Suprapubic skin (tissue), 4 donors: ENCODE measurements at regions not wholly inside any gene's neighbourhood (a gene's known extent, or its start where the extent isn't known, plus 50 kb on each side); places are given as distances from the start of the nearest gene placed in this dataset.
A peak's percentile ranks its signal among the peaks of the same experiment; 100 is the strongest.
"Not testable (repeated sequence)": the region's sequence is repeated elsewhere in the genome, so short reads cannot be mapped to it uniquely, and the experiment has no call there.

Experiments used
- DNase-seq, 2 donors: peaks; one replicate each; pipeline ENCODE4 v3.0.0-alpha.2; 2019; ENCODE audit warnings: low spot score in 2 of 2
- H3K27ac ChIP-seq: fragments of 200-600 bp; sonication (generic); one replicate; pipeline ENCODE4 v1.5.1; 2019
- H3K27me3 ChIP-seq: fragments of 200-600 bp; sonication (generic); one replicate; pipeline ENCODE4 v1.5.1; 2019
- H3K36me3 ChIP-seq: fragments of 200-600 bp; sonication (generic); one replicate; pipeline ENCODE4 v1.5.1; 2019
- H3K4me1 ChIP-seq: fragments of 200-600 bp; sonication (generic); one replicate; pipeline ENCODE4 v1.5.1; 2019
- H3K4me3 ChIP-seq: fragments of 200-600 bp; sonication (generic); one replicate; pipeline ENCODE4 v1.5.1; 2019; ENCODE audit warnings: mild to moderate bottlenecking
- H3K9me3 ChIP-seq: fragments of 200-600 bp; sonication (generic); one replicate; pipeline ENCODE4 v1.5.1; 2019
- EP300 ChIP-seq: sonication (generic); formaldehyde crosslinking; IDR thresholded peaks from one replicate; pipeline ENCODE4 v1.6.1; 2017; ENCODE audit warnings: antibody characterized with exemption
- POLR2A ChIP-seq, 2 donors: fragments of 450-650 bp; IDR thresholded peaks; one replicate each; pipeline ENCODE4 v1.6.1; 2017; ENCODE audit warnings: antibody characterized with exemption in 2 of 2, mild to moderate bottlenecking in 2 of 2, moderate library complexity in 2 of 2
- POLR2AphosphoS5 ChIP-seq, 3 donors: sonication (generic); formaldehyde crosslinking; IDR thresholded peaks; one replicate each; pipeline ENCODE4 v1.6.1; 2017; ENCODE audit warnings: antibody characterized with exemption in 3 of 3
- WGBS: methylation state at CpG from one replicate; pipeline ENCODE4 v1.1.5; 2018; 5-methylcytosine and 5-hydroxymethylcytosine counted together
- TF ChIP-seq, protein P1 (sequence below), 2 donors: fragments of 200-600 bp in 1 of 2; fragments of 450-650 bp in 1 of 2; sonication (generic) in 1 of 2; IDR thresholded peaks; one replicate each; pipeline ENCODE4 v1.5.1; 2016 to 2019; ENCODE audit warnings: antibody characterized with exemption in 2 of 2, mild to moderate bottlenecking in 1 of 2, moderate library complexity in 1 of 2

- H3K27me3 ChIP-seq = no peaks in the 10 kb centered on the region
- H3K27ac ChIP-seq = no peak overlapping the region
- no peak overlapping the region for H3K4me3 ChIP-seq
- TF ChIP-seq, protein P1, sequence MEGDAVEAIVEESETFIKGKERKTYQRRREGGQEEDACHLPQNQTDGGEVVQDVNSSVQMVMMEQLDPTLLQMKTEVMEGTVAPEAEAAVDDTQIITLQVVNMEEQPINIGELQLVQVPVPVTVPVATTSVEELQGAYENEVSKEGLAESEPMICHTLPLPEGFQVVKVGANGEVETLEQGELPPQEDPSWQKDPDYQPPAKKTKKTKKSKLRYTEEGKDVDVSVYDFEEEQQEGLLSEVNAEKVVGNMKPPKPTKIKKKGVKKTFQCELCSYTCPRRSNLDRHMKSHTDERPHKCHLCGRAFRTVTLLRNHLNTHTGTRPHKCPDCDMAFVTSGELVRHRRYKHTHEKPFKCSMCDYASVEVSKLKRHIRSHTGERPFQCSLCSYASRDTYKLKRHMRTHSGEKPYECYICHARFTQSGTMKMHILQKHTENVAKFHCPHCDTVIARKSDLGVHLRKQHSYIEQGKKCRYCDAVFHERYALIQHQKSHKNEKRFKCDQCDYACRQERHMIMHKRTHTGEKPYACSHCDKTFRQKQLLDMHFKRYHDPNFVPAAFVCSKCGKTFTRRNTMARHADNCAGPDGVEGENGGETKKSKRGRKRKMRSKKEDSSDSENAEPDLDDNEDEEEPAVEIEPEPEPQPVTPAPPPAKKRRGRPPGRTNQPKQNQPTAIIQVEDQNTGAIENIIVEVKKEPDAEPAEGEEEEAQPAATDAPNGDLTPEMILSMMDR (IDR thresholded peaks at IDR 0.05) = no peak
- no peak for TF ChIP-seq EP300
- TF ChIP-seq POLR2A (IDR thresholded peaks at IDR 0.05) = no peak
- no peak for TF ChIP-seq POLR2AphosphoS5 (IDR thresholded peaks at IDR 0.05)
- H3K9me3 ChIP-seq = no peaks in the 10 kb centered on the region
- no peaks in the 10 kb centered on the region for H3K4me1 ChIP-seq
- no peaks in the 10 kb centered on the region for H3K36me3 ChIP-seq
- WGBS = 90% methylated on average over 4 of the region's 4 CpGs
- DNase-seq = no peak
Measured at GRCh38 chr12:76177821-76178220, 93.3 kb upstream of the NAP1L1 start.

DNA sequence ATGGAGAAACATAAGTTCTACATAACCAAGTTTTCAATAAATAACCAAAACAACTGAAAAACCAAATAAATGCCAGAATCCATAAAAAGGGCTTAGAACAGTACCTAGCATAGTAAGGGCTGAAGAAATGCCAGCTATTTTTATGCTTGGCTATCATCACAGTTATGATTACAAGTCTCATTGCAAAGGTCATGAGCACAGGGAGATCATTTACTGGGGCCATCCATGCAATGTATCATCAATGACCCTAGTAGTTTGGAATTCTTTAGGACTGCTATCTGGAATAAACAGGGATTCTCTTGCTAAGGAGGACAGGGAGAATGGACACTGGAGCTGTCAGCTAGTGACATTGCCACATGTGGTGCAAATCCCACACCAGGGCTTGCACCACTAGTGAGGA lies 92.5 kb upstream of the NAP1L1 start:
- no peaks in the 10 kb centered on the region for H3K9me3 ChIP-seq
- H3K36me3 ChIP-seq = no peaks in the 10 kb centered on the region
- H3K4me3 ChIP-seq = no peak overlapping the region
- DNase-seq = no peak
- TF ChIP-seq EP300 (no peak), POLR2A (IDR thresholded peaks at IDR 0.05) (no peak), POLR2AphosphoS5 (IDR thresholded peaks at IDR 0.05) (no peak)
- TF ChIP-seq, protein P1 (IDR thresholded peaks at IDR 0.05) = no peak
- H3K4me1 ChIP-seq = no peaks in the 10 kb centered on the region
- no peak overlapping the region for H3K27ac ChIP-seq
- H3K27me3 ChIP-seq = no peaks in the 10 kb centered on the region

GRCh38 chr12:76175946-76176345 lies 91.5 kb upstream of the NAP1L1 start:
- not testable (repeated sequence) for DNase-seq, H3K27ac ChIP-seq, H3K9me3 ChIP-seq, H3K4me1 ChIP-seq, H3K36me3 ChIP-seq, H3K4me3 ChIP-seq, H3K27me3 ChIP-seq
- WGBS = 84% methylated on average over 5 of the region's 5 CpGs

DNA sequence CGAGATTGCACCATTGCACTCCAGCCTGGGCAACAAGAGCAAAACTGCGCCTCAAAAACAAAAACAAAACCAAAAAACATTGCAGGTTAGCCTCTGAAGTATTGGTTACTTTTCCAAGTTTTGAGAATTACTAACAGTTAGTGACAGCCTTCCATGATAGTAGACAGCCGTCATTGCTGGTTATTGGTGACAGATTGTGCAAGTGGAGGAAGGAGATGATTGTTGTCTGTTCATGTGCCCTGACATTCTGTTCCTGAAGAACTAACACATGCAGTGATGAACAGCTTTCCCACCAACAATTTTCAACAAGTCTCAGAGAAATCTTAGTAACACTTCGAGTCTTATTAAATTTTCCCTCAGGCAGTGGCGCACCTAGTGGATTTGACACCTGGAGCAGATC lies 89.3 kb upstream of the NAP1L1 start:
- Histone ChIP-seq H3K4me3 (no peak overlapping the region), H3K27me3 (peaks cover 9% of the 10 kb centered on the region), H3K4me1 (no peaks in the 10 kb centered on the region), H3K9me3 (no peaks in the 10 kb centered on the region), H3K36me3 (no peaks in the 10 kb centered on the region), H3K27ac (no peak overlapping the region)
- no peak for DNase-seq
- TF ChIP-seq POLR2AphosphoS5 (IDR thresholded peaks at IDR 0.05) = no peak
- TF ChIP-seq POLR2A (IDR thresholded peaks at IDR 0.05) = no peak
- 75% methylated on average over 5 of the region's 5 CpGs for WGBS

DNA sequence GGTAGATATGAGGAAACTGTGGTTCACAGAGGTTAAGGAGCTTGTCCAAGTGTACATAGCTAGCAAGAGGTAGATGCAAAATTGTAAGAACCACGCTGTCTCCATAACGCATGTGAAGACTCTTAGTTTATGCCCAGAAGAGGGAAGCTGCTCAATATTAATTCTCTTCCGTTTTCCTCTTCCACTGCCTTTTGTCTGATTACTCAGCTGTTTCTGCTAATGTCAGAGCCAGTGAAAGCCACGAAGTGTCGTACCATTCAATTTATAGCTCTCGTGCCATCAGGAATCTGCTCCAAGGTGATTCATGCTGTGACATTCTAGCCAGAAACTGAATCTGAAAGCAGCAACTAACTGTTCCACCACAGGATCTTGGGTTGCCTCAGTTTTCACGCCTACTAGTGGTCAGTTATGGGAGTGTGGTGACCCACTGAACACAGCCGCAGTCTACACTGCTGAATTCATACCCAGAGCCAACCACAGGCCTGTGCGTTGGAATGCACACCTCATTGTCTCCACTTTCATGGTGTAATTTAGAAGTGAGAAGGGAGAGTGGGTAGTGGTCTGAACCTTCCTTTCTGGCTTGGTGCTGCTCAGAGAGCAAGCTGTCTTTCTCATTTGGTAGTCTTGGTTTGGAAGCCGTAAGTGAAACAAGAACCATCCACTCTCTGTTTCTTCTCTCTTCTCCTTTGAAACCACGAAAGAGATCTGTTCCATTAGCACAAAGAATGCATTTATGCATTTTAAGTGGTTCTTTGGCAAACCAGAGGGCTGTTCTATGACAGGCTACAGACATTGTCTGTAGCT lies 74.2 kb upstream of the NAP1L1 start:
- H3K27ac ChIP-seq = no peak overlapping the region
- no peaks in the 10 kb centered on the region for H3K9me3 ChIP-seq
- no peak overlapping the region for H3K4me3 ChIP-seq
- H3K27me3 ChIP-seq = no peaks in the 10 kb centered on the region
- no peaks in the 10 kb centered on the region for H3K36me3 ChIP-seq
- 42% methylated on average over 11 of the region's 11 CpGs for WGBS
- TF ChIP-seq EP300 (no peak), POLR2AphosphoS5 (IDR thresholded peaks at IDR 0.05) (peak in 1 of 3 donors; percentile 24)
- TF ChIP-seq, protein P1 (IDR thresholded peaks at IDR 0.05) = peak in 1 of 2 donors; percentile 45
- no peak for DNase-seq
- H3K4me1 ChIP-seq = no peaks in the 10 kb centered on the region

GRCh38 chr12:76156726-76157125 lies 72.2 kb upstream of the NAP1L1 start:
- DNase-seq = no peak
- no peaks in the 10 kb centered on the region for H3K36me3 ChIP-seq
- H3K4me3 ChIP-seq = no peak overlapping the region
- H3K4me1 ChIP-seq = no peaks in the 10 kb centered on the region
- no peak overlapping the region for H3K27ac ChIP-seq
- TF ChIP-seq POLR2A (IDR thresholded peaks at IDR 0.05) (no peak), POLR2AphosphoS5 (IDR thresholded peaks at IDR 0.05) (no peak), EP300 (no peak)
- TF ChIP-seq, protein P1 (IDR thresholded peaks at IDR 0.05) = no peak
- H3K27me3 ChIP-seq = no peaks in the 10 kb centered on the region
- H3K9me3 ChIP-seq = no peaks in the 10 kb centered on the region
